ENCODE measurements at regions not wholly inside any gene's neighbourhood (a gene's known extent, or its start where the extent isn't known, plus 50 kb on each side); places are given as distances from the start of the nearest gene placed in this dataset.

GRCh38 chr21:36636016-36636415, 62.9 kb upstream of the SIM2 start (continued):
- TF ChIP-seq KAT7 (CRISPR knock-in tag; IDR thresholded peaks at IDR 0.05; ENCODE audit: borderline replicate concordance), result no peak

- Histone ChIP-seq H3K9me3 (replicated peaks; ENCODE audit: control insufficient read depth, insufficient read depth, low read depth, low read length) (no peaks in the 10 kb centered on the region), H4K20me1 (replicated peaks; ENCODE audit: control insufficient read depth, insufficient read depth, low read length) (no peaks in the 10 kb centered on the region), H3K4me3 (no peak overlapping the region), H3K9me1 (ENCODE audit: control insufficient read depth, insufficient read depth, low read length) (no peaks in the 10 kb centered on the region), H3K79me2 (ENCODE audit: control insufficient read depth, insufficient read depth, low read length) (no peaks in the 10 kb centered on the region), H3K27ac (ENCODE audit: extremely low read depth, low read depth, low read length) (no peak overlapping the region), H3K4me1 (replicated peaks in 1 of 2; ENCODE audit: control insufficient read depth in 2 of 2, insufficient read depth in 2 of 2, low read length in 2 of 2) (no peaks in the 10 kb centered on the region), H3K27me3 (ENCODE audit: control insufficient read depth in 2 of 2, insufficient read depth in 2 of 2, low read length in 2 of 2) (peaks cover 7 to 20% of the 10 kb centered on the region in 2 experiments), H3K36me3 (ENCODE audit: control insufficient read depth, insufficient read depth, low read length) (no peaks in the 10 kb centered on the region), H3K4me2 (ENCODE audit: insufficient read depth, low read length) (no peak overlapping the region), H3K9ac (ENCODE audit: insufficient read depth in 1 of 2, low read depth in 2 of 2, low read length in 2 of 2) (no peak overlapping the region), H2AFZ (ENCODE audit: low read depth, low read length) (no peak overlapping the region)
- FAIRE-seq, result no peak
- in situ Hi-C loops (cut with MboI), result no loop called here
- POLR2A ChIA-PET, result interaction anchor here (0.6 to 0.7 kb wide), 2 partner anchors 207 to 1257 kb away, joined by 4 to 5 read pairs; no protein-coding TSS in a partner anchor
- CTCF ChIA-PET (ENCODE audit: low intra/inter-chr PET ratio), result no interaction called here
- DNase-seq (ENCODE audit: extremely low read depth in 1 of 4, low spot score in 3 of 4), result no peak
- ATAC-seq, result no peak
- no TSS peak for BruUV-seq (replicated peaks)
- intact Hi-C loops (cut with micrococcal nuclease), result no loop called here
- TF ChIP-seq ZBTB34 (CRISPR knock-in tag; IDR thresholded peaks at IDR 0.05) (no peak), RBM25 (IDR thresholded peaks at IDR 0.05; ENCODE audit: low read depth, low read length, severe bottlenecking) (peak; percentile 72)
- 0% methylated on average over 2 of the region's 2 CpGs for WGBS (ENCODE audit: insufficient coverage, low coverage, missing lambda C conversion rate)
These were observed 62.5 kb upstream of the SIM2 start for GRCh38 chr21:36636439-36636838.
